ENCODE measurements at regions not wholly inside any gene's neighbourhood (a gene's known extent, or its start where the extent isn't known, plus 50 kb on each side); places are given as distances from the start of the nearest gene placed in this dataset.

DNA sequence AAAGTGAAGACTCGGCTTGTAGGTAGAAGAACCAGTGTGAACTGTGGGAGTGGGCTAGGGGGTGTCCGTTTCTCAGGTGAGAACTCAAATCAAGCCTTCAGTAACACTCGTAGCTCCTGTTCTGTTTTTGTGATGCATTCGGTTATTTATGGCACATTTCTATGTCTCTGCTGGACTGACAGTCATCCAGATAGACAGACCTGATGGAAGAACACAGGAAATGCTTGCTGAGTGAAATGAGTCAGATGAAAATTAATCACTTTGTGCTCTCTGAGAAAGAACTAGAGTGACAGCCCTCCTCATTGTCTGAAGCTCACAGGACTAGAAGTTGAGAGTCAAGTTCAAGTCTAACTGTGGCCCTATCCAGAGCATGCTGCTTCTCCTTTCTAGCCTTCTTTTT lies 360.1 kb upstream of the PLXNA2 start:
- TF ChIP-seq, protein P1, sequence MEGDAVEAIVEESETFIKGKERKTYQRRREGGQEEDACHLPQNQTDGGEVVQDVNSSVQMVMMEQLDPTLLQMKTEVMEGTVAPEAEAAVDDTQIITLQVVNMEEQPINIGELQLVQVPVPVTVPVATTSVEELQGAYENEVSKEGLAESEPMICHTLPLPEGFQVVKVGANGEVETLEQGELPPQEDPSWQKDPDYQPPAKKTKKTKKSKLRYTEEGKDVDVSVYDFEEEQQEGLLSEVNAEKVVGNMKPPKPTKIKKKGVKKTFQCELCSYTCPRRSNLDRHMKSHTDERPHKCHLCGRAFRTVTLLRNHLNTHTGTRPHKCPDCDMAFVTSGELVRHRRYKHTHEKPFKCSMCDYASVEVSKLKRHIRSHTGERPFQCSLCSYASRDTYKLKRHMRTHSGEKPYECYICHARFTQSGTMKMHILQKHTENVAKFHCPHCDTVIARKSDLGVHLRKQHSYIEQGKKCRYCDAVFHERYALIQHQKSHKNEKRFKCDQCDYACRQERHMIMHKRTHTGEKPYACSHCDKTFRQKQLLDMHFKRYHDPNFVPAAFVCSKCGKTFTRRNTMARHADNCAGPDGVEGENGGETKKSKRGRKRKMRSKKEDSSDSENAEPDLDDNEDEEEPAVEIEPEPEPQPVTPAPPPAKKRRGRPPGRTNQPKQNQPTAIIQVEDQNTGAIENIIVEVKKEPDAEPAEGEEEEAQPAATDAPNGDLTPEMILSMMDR (IDR thresholded peaks at IDR 0.05; ENCODE audit: low read depth, low read length, missing control alignments): no peak
- H3K4me3 ChIP-seq (ENCODE audit: low read depth, low read length): no peak overlapping the region
- DNase-seq (ENCODE audit: low read depth): no peak
- in situ Hi-C loops (cut with HindIII; ENCODE audit: low sequenced_read_pairs): no loop called here

GRCh38 chr1:208606959-208607358 lies 362.8 kb upstream of the PLXNA2 start:
- DNase-seq (ENCODE audit: low read depth): no peak
- in situ Hi-C loops (cut with HindIII; ENCODE audit: low sequenced_read_pairs): no loop called here
- TF ChIP-seq, protein P1 (IDR thresholded peaks at IDR 0.05; ENCODE audit: low read depth, low read length, missing control alignments): no peak
- no peak overlapping the region for H3K4me3 ChIP-seq (ENCODE audit: low read depth, low read length)

DNA sequence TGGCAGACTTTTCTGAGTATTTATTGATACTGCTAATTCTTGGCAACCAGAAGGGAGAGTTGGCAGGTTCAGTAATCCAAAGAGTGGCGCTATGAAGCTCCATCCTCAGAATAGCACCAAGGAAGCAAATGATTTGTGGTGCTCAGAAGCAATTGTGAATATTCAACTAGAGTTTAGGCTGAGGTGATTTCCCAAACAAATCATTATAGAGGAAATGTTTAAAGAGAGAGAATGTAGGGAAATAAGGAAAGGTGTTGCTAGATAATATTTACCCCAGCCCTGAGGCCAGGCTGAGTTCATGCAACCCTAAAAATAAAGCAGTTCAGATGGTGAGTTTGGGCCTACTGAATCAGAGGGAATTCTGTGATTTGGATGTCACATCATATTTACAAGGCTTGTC lies 363.4 kb upstream of the PLXNA2 start:
- in situ Hi-C loops (cut with HindIII; ENCODE audit: low sequenced_read_pairs): no loop called here
- DNase-seq (ENCODE audit: low read depth): no peak
- H3K4me3 ChIP-seq (ENCODE audit: low read depth, low read length): no peak overlapping the region
- TF ChIP-seq, protein P1 (IDR thresholded peaks at IDR 0.05; ENCODE audit: low read depth, low read length, missing control alignments): no peak

GRCh38 chr1:208614610-208615009 lies 370.4 kb upstream of the PLXNA2 start:
- in situ Hi-C loops (cut with HindIII; ENCODE audit: low sequenced_read_pairs): no loop called here
- H3K4me3 ChIP-seq (ENCODE audit: low read depth, low read length): no peak overlapping the region
- DNase-seq (ENCODE audit: low read depth): no peak
- TF ChIP-seq, protein P1 (IDR thresholded peaks at IDR 0.05; ENCODE audit: low read depth, low read length, missing control alignments): no peak

DNA sequence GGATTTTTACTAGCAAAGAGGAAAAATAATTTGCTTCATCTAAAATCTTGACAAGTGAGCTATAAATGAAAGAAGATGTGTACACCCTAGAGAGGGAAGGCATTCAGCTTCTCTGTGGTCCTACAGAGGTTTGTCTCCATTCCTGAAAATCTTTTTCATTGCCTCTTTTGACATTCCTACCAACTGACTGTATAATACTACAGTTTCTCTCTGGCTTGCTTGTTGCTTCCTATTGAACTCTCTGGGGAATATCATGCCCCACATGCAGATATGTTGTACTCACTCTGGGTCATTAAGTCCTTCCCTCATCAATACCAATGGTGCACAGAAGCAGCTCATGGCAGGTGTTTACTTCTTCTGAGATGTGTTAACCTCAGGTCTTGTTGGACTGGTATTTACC lies 371.2 kb upstream of the PLXNA2 start:
- no peak overlapping the region for H3K4me3 ChIP-seq (ENCODE audit: low read depth, low read length)
- in situ Hi-C loops (cut with HindIII; ENCODE audit: low sequenced_read_pairs): no loop called here
- DNase-seq (ENCODE audit: low read depth): no peak
- TF ChIP-seq, protein P1 (IDR thresholded peaks at IDR 0.05; ENCODE audit: low read depth, low read length, missing control alignments): no peak

DNA sequence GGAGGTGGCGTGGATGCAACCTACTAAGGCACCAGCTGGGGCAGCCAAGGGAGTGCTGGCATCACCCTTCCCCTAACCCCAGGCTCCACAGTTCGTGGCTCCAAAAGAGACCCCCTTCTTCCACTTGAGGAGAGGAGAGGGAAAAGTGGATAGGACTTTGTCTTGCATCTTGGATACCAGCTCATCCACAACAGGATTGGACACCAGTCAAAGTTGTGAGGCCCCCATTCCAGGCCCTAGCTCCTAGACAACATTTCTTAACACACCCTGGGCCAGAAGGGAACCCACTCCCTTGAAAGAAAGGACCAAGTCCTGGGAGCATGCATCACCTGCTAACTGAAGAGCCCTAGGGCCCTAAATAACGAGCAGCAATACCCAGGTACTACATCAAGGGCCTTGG lies 372.6 kb upstream of the PLXNA2 start:
- in situ Hi-C loops (cut with HindIII; ENCODE audit: low sequenced_read_pairs): no loop called here
- TF ChIP-seq, protein P1 (IDR thresholded peaks at IDR 0.05; ENCODE audit: low read depth, low read length, missing control alignments): no peak
- H3K4me3 ChIP-seq (ENCODE audit: low read depth, low read length): no peak overlapping the region
- DNase-seq (ENCODE audit: low read depth): no peak

Data from astrocyte of the cerebellum (primary cell).